ENCODE measurements at regions not wholly inside any gene's neighbourhood (a gene's known extent, or its start where the extent isn't known, plus 50 kb on each side); places are given as distances from the start of the nearest gene placed in this dataset.
A peak's percentile ranks its signal among the peaks of the same experiment; 100 is the strongest.

- H3K4me1 ChIP-seq (ENCODE audit: control insufficient read depth, insufficient read depth, low read length): no peaks in the 10 kb centered on the region
- DNase-seq: peak in 1 of 2 donors; percentile 67
- no peaks in the 10 kb centered on the region for H3K36me3 ChIP-seq (ENCODE audit: control insufficient read depth, insufficient read depth, low read length)
- no peaks in the 10 kb centered on the region for H3K9me3 ChIP-seq (ENCODE audit: control insufficient read depth, low read depth, low read length)
- no peak overlapping the region for H3K4me3 ChIP-seq (ENCODE audit: low read length)
- H3K27ac ChIP-seq (ENCODE audit: low read length): no peak overlapping the region
- no peaks in the 10 kb centered on the region for H3K27me3 ChIP-seq (ENCODE audit: control insufficient read depth, insufficient read depth, low read length)
- WGBS (ENCODE audit: insufficient coverage, low lambda C conversion rate): no CpG with 5 or more reads among the region's 17 CpGs
Measured at GRCh38 chr6:156662025-156662445, 115.1 kb upstream of the ARID1B start.

- no peaks in the 10 kb centered on the region for H3K9me3 ChIP-seq (ENCODE audit: control insufficient read depth, low read depth, low read length)
- no peaks in the 10 kb centered on the region for H3K27me3 ChIP-seq (ENCODE audit: control insufficient read depth, insufficient read depth, low read length)
- DNase-seq: peak in 1 of 2 donors; percentile 5
- no peak overlapping the region for H3K27ac ChIP-seq (ENCODE audit: low read length)
- H3K36me3 ChIP-seq (ENCODE audit: control insufficient read depth, insufficient read depth, low read length): no peaks in the 10 kb centered on the region
- 60% methylated on average over 1 of the region's 2 CpGs for WGBS (ENCODE audit: insufficient coverage, low lambda C conversion rate)
- no peak overlapping the region for H3K4me3 ChIP-seq (ENCODE audit: low read length)
- peaks cover under 1% of the 10 kb centered on the region for H3K4me1 ChIP-seq (ENCODE audit: control insufficient read depth, insufficient read depth, low read length)
Measured at GRCh38 chr6:156660389-156660788, 116.8 kb upstream of the ARID1B start.

- Histone ChIP-seq H3K27me3 (ENCODE audit: control insufficient read depth, insufficient read depth, low read length) (no peaks in the 10 kb centered on the region), H3K4me1 (ENCODE audit: control insufficient read depth, insufficient read depth, low read length) (peaks cover 5% of the 10 kb centered on the region), H3K27ac (ENCODE audit: low read length) (no peak overlapping the region), H3K9me3 (ENCODE audit: control insufficient read depth, low read depth, low read length) (no peaks in the 10 kb centered on the region), H3K36me3 (ENCODE audit: control insufficient read depth, insufficient read depth, low read length) (no peaks in the 10 kb centered on the region), H3K4me3 (ENCODE audit: low read length) (no peak overlapping the region)
- no peak for DNase-seq
- WGBS (ENCODE audit: insufficient coverage, low lambda C conversion rate): 71% methylated on average over 1 of the region's 2 CpGs
Measured at GRCh38 chr6:156659822-156660198, 117.4 kb upstream of the ARID1B start.

GRCh38 chr6:156658966-156659821 is 118.0 kb upstream of the ARID1B start:
- no peak overlapping the region for H3K27ac ChIP-seq (ENCODE audit: low read length)
- 95% methylated on average over 2 of the region's 7 CpGs for WGBS (ENCODE audit: insufficient coverage, low lambda C conversion rate)
- DNase-seq: no peak
- H3K36me3 ChIP-seq (ENCODE audit: control insufficient read depth, insufficient read depth, low read length): no peaks in the 10 kb centered on the region
- H3K4me3 ChIP-seq (ENCODE audit: low read length): no peak overlapping the region
- H3K9me3 ChIP-seq (ENCODE audit: control insufficient read depth, low read depth, low read length): no peaks in the 10 kb centered on the region
- H3K4me1 ChIP-seq (ENCODE audit: control insufficient read depth, insufficient read depth, low read length): peaks cover 9% of the 10 kb centered on the region
- no peaks in the 10 kb centered on the region for H3K27me3 ChIP-seq (ENCODE audit: control insufficient read depth, insufficient read depth, low read length)

GRCh38 chr6:156658186-156658965 is 118.8 kb upstream of the ARID1B start:
- no peak for DNase-seq
- H3K4me1 ChIP-seq (ENCODE audit: control insufficient read depth, insufficient read depth, low read length): peaks cover 9% of the 10 kb centered on the region
- H3K9me3 ChIP-seq (ENCODE audit: control insufficient read depth, low read depth, low read length): no peaks in the 10 kb centered on the region
- no peak overlapping the region for H3K4me3 ChIP-seq (ENCODE audit: low read length)
- H3K27me3 ChIP-seq (ENCODE audit: control insufficient read depth, insufficient read depth, low read length): no peaks in the 10 kb centered on the region
- WGBS (ENCODE audit: insufficient coverage, low lambda C conversion rate): 65% methylated on average over 3 of the region's 12 CpGs
- no peak overlapping the region for H3K27ac ChIP-seq (ENCODE audit: low read length)
- H3K36me3 ChIP-seq (ENCODE audit: control insufficient read depth, insufficient read depth, low read length): no peaks in the 10 kb centered on the region

GRCh38 chr6:156657296-156657695 is 119.9 kb upstream of the ARID1B start:
- no peaks in the 10 kb centered on the region for H3K27me3 ChIP-seq (ENCODE audit: control insufficient read depth, insufficient read depth, low read length)
- no peak overlapping the region for H3K27ac ChIP-seq (ENCODE audit: low read length)
- no peaks in the 10 kb centered on the region for H3K9me3 ChIP-seq (ENCODE audit: control insufficient read depth, low read depth, low read length)
- DNase-seq: no peak
- H3K4me1 ChIP-seq (ENCODE audit: control insufficient read depth, insufficient read depth, low read length): peaks cover 9% of the 10 kb centered on the region
- no peaks in the 10 kb centered on the region for H3K36me3 ChIP-seq (ENCODE audit: control insufficient read depth, insufficient read depth, low read length)
- no peak overlapping the region for H3K4me3 ChIP-seq (ENCODE audit: low read length)
- WGBS (ENCODE audit: insufficient coverage, low lambda C conversion rate): no CpG with 5 or more reads among the region's 5 CpGs

GRCh38 chr6:156654919-156655918 is 122.0 kb upstream of the ARID1B start:
- Histone ChIP-seq H3K9me3 (ENCODE audit: control insufficient read depth, low read depth, low read length) (no peaks in the 10 kb centered on the region), H3K4me1 (ENCODE audit: control insufficient read depth, insufficient read depth, low read length) (peaks cover 9% of the 10 kb centered on the region), H3K27ac (ENCODE audit: low read length) (no peak overlapping the region), H3K27me3 (ENCODE audit: control insufficient read depth, insufficient read depth, low read length) (no peaks in the 10 kb centered on the region), H3K36me3 (ENCODE audit: control insufficient read depth, insufficient read depth, low read length) (no peaks in the 10 kb centered on the region), H3K4me3 (ENCODE audit: low read length) (no peak overlapping the region)
- no CpG with 5 or more reads among the region's 8 CpGs for WGBS (ENCODE audit: insufficient coverage, low lambda C conversion rate)
- DNase-seq: peak; percentile 53 to 74

GRCh38 chr6:156652231-156652750 is 124.9 kb upstream of the ARID1B start:
- DNase-seq: no peak
- Histone ChIP-seq H3K27me3 (ENCODE audit: control insufficient read depth, insufficient read depth, low read length) (no peaks in the 10 kb centered on the region), H3K27ac (ENCODE audit: low read length) (no peak overlapping the region), H3K4me1 (ENCODE audit: control insufficient read depth, insufficient read depth, low read length) (peaks cover 9% of the 10 kb centered on the region), H3K36me3 (ENCODE audit: control insufficient read depth, insufficient read depth, low read length) (no peaks in the 10 kb centered on the region), H3K4me3 (ENCODE audit: low read length) (no peak overlapping the region), H3K9me3 (ENCODE audit: control insufficient read depth, low read depth, low read length) (no peaks in the 10 kb centered on the region)
- no CpG with 5 or more reads among the region's 5 CpGs for WGBS (ENCODE audit: insufficient coverage, low lambda C conversion rate)

GRCh38 chr6:156651486-156651885 is 125.7 kb upstream of the ARID1B start:
- DNase-seq: no peak
- Histone ChIP-seq H3K27me3 (ENCODE audit: control insufficient read depth, insufficient read depth, low read length) (no peaks in the 10 kb centered on the region), H3K27ac (ENCODE audit: low read length) (no peak overlapping the region), H3K4me1 (ENCODE audit: control insufficient read depth, insufficient read depth, low read length) (peaks cover 9% of the 10 kb centered on the region), H3K4me3 (ENCODE audit: low read length) (no peak overlapping the region), H3K9me3 (ENCODE audit: control insufficient read depth, low read depth, low read length) (no peaks in the 10 kb centered on the region), H3K36me3 (ENCODE audit: control insufficient read depth, insufficient read depth, low read length) (no peaks in the 10 kb centered on the region)
- WGBS (ENCODE audit: insufficient coverage, low lambda C conversion rate): no CpG with 5 or more reads among the region's 8 CpGs

Data from large intestine (tissue), 3 donors.